ENCODE measurements at regions not wholly inside any gene's neighbourhood (a gene's known extent, or its start where the extent isn't known, plus 50 kb on each side); places are given as distances from the start of the nearest gene placed in this dataset.

DNA sequence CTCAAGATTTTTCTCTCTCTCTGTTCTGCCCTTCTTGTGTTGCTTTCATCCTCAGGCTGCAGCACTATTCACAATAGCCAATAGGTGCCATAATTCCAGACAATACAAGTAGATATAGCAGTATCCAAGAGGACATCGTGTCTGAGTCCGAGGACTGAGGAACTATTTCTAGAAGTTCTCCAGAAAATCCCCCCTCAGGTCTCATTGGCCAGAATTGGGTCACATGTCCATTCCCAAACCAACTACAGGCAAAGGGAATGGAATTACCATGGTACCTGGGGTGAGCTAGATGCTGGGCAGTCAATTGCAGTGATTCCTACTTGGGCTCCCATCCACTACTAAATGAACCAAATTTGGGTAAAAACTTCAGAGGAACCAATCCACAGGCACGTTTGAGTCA is 301.9 kb upstream of the RASGEF1B start:
- no peak for DNase-seq (ENCODE audit: low read depth)

DNA sequence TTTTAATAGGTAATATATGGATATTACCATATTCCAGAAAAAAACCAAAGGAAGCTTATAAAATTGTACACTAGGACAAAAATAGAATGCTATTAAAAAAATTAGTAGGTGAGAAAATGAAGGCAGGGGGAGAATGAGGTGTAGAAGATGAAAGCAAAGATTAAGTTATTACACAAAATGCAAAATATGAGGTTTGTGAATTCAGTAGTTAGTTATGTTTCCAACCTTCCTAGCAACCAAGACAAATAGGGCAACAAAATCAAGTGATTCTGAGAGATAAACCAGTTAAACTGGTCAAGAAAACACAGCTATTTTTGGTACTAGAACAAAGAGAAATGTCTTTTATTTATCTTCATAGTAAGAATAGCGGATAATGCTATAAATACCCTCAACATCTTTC is 300.0 kb upstream of the RASGEF1B start:
- DNase-seq (ENCODE audit: low read depth): no peak

DNA sequence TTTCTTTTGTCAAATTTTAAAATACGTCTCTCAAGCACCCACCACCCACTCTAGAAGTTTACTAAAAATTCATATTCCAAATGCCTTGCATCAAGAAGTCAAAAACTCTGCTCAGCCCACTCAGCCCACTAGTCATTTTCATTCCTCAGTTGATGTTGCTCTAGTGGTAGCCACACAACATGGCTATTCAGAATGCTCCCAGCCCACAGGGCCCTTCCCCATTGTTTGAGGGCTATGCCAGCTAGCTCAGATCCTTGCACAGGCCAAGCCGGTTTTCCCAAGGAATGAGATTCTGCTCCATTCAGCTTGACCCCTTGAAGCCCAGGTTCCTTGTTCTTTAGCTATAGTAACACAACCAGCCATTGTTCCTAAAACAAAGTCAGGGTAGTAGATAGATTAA is 297.5 kb upstream of the RASGEF1B start:
- DNase-seq (ENCODE audit: low read depth): no peak

DNA sequence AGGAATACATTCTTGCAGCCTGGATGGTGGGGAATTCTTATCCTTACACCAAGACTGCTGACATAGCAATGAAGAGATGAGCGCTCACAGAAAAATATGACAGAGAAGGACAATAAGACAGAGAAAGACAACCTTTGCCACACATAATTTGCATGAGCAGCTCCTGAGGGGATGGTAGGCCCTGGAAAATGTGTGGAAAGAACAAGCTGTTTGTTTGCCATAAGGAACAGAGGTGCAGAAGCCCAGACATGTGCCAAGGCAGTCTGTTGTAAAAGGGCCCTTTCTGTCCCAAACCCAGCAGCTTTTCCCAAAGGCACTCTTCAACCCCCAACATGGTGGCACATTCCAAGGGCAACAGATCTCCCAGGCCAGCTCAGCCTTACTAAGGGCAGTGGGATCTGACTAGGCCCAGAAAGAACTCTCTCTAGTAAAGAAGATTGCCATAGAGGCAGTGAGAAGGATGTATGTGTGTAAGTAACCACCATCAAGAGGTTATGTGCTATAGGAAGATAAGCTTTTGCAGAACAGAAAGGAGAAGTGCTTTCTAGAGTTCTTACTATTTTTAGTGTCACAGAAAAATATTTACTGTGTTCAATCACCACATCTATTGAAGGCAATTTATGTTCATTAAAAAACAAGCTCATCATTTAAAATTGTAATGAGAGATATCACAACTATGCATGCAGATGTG is 287.0 kb upstream of the RASGEF1B start:
- DNase-seq (ENCODE audit: low read depth): no peak

DNA sequence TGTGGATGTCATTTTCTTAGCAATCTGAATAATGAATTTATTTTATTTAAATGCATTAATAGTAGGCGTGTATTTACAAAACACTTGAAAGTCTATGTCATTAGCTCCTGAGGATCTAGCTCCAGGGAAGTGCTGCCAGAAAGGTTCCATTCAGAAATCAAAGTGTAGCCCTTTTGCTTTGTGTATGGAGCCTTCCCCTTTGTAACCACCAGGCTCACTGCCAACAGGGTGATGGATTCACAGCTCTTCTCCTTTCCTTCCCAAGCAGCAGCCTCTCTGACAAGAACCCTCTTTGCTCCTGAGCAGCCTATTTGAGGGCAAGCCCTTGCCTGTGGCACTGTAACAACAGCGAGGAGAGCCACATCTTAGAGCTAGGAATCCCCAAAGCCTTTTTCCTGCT is 286.0 kb upstream of the RASGEF1B start:
- DNase-seq (ENCODE audit: low read depth): no peak

DNA sequence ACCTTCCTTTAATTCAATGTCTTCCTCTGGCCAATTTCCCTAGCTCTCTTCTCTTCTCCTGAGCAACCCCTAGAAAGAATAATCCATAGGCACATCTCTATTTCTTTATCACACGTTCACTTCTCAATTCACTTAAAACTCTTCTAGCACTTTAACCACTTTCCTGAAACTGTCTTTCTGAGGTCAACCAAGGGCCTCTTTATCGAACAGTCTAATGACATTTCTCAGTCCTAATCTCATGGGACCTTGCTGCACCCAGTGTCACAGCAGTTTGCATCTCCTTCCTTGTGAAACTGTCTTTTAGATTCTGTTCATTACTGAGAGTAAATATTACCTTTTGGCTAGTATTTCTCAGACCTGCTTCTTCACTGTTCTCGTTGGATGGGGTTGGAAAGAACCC is 285.3 kb upstream of the RASGEF1B start:
- no peak for DNase-seq (ENCODE audit: low read depth)

DNA sequence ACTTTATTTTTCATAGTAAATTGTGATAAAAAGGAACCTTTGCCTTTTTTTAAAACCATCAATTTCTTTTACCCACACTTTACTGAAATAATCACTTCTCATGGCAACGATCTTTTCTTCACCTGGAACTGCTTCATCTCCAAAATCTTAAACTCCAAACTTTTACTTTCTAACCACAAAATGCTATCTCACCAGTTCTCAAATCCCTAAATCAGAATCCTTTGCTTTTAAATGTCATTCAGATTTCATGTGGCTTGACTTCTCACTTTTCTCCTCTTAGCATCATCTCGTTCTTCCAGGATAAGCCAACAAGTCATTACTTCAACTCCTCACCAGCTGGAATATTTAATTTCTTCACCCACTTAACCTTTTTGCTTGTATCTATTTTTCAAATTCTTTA is 284.3 kb upstream of the RASGEF1B start:
- DNase-seq (ENCODE audit: low read depth): no peak

DNA sequence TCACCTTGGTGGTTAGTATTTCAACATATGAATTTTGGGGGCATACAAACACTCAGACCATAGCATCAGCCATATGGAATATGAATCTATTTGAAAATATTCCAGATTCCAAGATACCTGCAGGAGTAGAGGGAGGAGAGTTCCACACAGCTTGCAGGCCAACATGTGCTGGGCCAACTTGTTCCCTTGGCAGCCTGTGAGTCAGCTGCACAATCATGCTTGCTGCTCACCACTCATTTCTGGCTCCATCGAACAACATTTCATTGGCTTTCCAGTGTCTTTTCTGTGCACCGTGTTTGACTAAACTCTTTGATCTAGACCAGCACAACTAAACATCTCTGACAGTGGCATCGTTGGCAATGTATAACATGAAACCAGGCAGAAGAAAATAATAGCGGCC is 282.5 kb upstream of the RASGEF1B start:
- no peak for DNase-seq (ENCODE audit: low read depth)

DNA sequence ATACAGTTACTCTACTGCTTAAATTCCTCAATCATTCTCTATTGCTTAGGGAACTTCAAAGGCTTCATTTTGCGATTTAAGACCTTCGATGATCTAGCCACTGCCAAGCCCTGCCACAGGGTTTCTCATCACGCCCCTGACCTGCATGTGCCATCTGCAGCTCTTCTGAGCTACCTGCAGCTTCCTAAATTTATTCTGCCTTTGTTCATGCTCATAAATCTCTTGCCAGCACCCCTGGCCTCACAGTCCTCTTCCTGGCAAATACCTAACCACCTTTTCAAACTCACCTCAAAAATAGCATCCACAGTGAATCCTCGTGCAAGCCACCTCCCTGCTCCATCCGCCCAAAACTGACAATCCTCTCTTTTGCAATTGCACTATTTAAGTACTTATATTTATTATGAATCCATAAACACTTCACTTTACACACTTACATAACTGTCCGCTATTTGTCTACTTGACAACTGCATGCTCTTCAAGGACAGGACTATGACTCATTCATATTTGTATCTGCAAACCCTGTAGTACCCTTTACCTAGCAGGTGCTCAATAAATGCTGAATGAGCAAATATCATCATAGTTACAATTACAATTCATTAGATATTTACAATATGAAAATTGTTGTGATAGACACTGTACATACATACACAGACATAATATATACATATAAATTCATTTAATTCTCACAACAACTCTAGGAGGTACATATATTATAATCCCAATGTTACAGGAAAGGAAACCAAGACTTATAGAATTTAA is 280.0 kb upstream of the RASGEF1B start:
- DNase-seq (ENCODE audit: low read depth): no peak

DNA sequence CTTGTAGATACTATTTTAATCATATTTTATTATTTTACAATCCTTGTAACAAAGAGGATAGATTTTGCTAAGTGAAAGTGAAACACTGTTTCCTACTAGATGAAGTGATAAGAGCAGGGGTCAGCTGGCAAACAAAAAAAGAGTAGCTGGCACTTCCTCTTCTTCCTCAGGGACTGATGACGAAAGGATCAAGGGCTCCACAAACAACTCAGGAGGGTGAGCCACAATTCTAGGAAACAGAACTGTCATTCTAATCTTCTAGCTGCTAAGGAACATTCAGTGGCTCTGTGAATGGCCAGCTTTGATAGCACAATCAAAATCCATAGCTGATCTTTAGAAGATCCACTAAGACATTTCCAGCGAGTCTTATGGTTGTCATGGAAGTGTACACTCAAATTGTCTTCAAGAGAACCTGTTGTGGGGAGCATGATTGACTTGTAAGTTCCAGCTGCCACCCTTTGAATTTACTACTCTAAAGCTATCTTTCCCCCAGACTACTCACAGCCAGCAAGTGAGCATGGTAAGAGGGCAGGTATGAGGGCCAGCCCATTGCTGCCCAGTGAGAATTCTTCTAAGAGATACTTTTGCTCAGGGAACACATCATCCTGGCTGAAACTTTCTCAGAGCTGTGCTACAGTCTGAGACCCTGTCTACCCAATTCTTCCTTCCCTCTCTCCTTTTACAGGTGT is 275.7 kb upstream of the RASGEF1B start:
- no peak for DNase-seq (ENCODE audit: low read depth)

DNA sequence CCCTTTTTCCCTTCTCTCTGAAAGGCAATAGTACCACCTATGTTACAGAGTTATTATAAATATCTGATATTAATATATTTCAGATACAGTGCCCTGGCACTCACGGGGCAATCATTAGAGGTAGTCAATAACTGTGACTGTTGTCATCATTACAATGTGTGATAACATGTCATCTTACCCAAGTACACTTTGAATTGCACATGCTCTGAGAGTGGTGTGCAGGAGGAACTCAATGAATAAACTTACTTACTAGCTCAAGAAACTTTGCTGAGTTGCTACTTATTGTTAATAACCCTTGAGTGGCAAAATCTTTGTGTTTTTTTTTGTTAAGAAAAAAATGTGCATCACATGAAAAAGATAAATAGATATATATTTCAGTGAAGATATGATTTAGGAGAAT is 275.1 kb upstream of the RASGEF1B start:
- no peak for DNase-seq (ENCODE audit: low read depth)

DNA sequence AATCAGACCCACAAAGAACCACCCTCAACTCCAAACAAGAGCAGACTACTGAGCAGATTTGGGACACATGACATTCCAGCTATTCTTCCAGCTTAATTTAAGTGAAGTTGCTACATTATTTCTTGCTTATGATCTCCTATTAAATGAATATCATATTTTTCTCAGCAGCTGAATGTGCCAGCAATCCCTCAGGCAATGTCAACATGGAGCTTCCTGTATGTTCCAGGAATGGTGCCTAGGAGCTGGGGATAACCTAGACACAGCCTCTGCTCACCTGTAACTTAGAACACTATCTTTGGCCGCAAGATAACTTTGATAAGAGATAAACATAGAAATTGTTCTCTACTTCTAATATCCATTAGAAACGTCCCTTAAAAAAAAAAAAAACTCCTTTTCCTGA is 274.4 kb upstream of the RASGEF1B start:
- DNase-seq (ENCODE audit: low read depth): no peak

DNA sequence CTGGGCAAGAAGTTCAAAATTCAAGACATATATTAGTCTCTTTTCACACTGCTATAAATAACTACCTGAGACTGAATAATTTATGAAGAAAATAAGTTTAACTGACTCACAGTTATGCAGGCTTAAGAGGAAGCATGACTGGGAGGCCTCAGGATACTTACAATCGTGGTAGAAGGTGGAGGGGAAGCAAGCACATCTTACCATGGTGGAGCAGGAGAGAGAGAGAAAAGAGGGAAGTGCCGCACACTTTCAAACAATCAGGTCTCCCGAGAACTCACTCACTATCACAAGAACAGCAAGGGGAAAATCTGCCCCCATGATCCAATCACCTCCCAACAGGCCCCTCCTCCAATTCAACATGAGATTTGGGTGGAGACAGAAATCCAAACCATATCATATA is 273.3 kb upstream of the RASGEF1B start:
- DNase-seq (ENCODE audit: low read depth): no peak

DNA sequence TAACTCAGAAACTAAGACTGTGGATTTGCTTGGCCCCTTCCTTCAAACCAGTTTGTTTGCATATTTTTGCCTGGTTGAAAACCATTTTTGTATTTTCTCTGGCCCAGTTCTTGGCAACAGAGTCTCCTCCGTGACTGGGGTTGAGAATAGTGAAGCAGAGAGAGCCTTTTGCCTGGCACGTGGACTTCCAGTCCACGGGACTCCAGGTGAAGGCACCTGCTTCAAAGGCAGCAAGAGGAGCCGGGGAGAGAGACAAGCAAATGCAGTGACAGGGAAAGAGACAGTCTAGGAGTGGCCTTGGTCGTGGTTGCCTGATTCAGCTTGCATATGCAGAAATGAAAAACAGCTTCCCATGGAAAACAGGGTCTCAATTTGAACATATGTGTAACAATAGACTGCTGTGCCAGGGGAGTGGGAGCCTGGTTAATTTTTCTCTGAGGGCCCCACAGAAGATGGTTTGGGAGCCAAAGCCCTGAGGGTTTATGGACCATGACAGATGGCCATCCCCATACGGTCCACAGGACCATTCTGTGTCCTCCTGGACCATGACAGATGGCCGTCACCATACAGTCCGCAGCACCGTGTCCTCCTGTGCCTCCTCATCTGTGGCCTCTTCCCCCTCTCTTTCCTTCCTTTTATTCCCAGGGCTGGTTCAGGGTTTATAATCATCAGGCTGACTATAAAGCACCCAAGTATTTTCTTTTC is 272.2 kb upstream of the RASGEF1B start:
- no peak for DNase-seq (ENCODE audit: low read depth)

DNA sequence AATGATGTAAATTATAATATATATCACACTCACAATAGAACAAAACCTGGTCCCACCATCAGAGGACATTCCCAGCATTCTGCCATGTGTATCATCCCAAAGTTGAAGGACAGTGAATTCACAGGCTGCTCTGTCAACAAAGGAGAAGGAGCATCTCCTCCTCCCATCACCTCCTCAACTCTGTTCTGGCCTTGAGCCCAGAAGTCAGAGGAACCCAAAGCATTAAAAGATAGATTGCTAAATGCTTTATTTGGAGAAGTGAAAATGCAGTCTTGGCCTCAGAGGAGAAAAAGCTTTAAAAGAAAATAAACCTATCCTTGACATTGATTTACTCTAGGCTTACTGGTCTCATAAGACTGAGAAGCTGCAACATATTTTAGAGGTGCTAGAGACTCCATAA is 268.8 kb upstream of the RASGEF1B start:
- no peak for DNase-seq (ENCODE audit: low read depth)

DNA sequence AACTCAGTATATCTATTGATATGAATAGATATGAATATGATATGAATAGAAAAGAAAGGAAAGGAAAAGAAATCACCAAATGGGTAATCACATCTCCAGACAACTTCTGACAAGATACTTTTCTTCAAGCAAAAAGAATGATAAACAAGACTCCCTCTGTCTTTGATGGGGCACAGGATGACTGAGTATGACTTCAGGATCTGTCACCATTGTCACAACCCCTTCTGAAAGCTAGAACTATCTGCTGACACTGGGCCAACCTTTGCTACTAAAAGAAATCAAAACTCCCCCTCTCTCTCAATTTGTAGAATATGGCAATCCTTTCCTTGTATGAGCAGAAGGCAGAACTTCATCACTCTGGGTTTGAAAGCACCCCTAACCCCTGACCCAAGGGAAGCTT is 267.2 kb upstream of the RASGEF1B start:
- DNase-seq (ENCODE audit: low read depth): no peak

DNA sequence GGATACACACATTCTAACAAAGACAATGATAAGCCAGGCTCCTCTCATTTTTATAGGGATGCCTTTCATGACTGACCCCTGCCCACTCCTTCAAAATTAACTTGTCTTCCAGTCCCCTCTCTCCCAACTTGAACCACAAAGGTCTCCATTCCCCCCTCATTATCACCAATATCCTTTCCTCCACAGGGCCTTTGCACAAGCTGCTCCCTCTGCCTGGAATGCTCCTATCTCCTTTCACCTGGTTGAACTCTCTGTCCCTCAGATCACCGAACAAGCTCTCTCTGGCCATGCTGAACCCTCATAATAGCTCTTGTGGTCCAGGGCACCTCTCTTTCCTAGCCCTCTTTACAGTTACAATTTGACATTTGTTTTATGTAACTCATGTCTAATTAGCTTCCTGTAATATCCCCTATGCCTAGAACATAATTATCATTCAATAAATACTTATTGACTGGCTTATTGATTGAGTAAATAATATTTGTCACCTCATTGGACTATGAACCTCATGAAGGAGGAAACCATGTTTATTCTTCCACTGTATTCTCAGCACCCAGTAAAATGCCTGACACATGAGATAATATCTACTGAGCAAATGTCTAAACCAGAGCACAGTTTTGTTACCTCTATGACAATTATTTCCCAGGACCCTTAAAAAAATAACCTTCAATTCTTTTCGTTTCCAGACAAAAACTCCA is 266.3 kb upstream of the RASGEF1B start:
- no peak for DNase-seq (ENCODE audit: low read depth)

DNA sequence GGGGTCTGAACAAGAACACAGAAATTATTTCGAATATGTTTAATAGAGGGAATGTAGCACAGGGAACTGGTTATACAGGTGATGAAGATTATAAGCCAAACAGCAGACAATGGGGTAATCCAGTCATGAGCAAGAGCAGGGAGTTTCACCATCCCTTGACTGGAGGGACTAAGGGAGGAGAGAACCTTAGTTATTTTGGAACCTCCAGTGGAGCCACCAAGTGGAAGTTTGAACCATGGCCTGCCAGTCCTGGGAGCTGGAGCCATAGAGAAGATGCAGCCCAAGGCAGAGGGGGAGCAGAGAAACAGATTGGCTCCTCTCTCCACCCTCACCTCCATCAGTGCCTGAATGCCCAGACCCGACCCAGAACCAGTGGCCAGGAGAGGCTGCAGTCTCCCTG is 264.6 kb upstream of the RASGEF1B start:
- DNase-seq (ENCODE audit: low read depth): no peak

DNA sequence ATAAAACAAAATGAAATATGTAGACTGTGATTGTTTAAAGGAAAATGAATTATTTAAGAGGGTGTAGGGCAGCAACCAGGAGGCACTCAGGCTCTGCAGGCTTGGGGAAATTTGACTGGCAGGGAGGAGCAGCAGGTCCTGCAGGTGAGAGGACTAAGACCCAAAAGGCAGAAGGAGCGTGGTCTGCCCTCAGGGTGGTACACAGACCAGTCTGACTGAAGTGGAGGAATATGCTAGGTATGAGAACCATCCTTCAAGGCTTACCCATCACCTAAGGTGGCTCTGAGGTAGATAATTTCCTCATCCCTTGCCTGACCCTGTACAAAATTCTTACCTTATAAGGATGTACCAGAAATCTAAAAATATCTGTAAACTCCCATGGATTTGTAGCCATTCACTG is 261.3 kb upstream of the RASGEF1B start:
- DNase-seq (ENCODE audit: low read depth): no peak

DNA sequence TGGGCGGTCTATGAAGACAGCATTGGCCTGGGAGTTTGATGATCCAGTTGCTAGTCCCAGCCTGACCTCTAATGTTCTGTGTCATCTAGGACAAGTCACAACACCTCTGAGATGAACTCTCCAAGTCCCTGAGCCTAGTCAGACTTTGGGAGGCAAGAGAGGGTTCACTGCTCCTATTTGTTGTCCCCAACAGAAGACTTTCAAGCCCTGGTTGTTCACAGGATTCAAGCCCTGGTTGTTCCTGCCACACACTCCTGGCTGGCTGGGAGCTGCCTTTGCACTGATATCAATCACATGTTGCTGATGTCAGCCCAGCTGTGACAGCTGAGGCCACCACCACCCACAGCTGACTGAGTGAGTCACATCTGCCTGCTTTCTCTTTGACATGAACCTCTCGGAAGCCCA is 253.2 kb upstream of the RASGEF1B start:
- DNase-seq (ENCODE audit: low read depth): no peak

DNA sequence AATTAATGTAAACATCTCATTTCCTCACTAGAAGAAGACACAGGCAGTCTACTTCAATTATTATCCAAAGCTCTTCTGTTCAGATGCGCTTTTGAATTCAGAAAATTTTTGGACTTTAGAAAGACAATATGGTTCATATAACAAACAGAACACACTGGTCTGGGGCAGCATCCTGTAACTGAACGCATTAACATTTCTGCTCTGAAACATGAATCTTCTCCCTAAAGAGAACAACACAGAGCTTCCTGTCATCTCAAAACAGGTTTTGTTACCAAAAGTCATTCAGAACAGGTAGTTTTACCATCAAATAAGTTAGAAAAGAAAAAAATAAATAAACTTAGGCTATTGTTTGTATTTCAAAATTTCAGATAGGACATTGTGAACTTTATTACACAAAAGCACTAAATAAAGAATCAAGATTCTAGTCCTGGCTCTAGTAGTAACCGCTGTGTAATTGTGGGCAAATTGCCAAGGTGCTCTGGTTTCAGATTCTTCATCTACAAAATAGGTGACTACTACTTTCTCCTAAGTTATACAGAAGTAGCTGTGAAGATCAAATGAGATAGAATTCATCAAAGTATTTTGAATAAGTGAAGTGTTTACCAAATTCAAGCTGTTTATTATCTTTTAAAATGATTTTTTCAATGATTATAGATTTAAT is 252.3 kb upstream of the RASGEF1B start:
- DNase-seq (ENCODE audit: low read depth): no peak

Measured in ELR (cell line).